GM19372 (cell line): ENCODE measurements at regions not wholly inside any gene's neighbourhood (a gene's known extent, or its start where the extent isn't known, plus 50 kb on each side); places are given as distances from the start of the nearest gene placed in this dataset.

Experiments
- ATAC-seq: cut with Tn5 transposase; IDR thresholded peaks from one replicate; pipeline ENCODE4 v1.9.1; 2021; ENCODE audit warnings: mild to moderate bottlenecking, low read depth, moderate library complexity; ENCODE audit not compliant: unreplicated experiment

GRCh38 chr5:174326372-174326771 is 280.9 kb downstream of the NSG2 start:
- ATAC-seq = no peak

- ATAC-seq = no peak
Measured at GRCh38 chr5:174327317-174327864, 281.9 kb downstream of the NSG2 start.

- ATAC-seq = no peak
Measured at GRCh38 chr5:174327896-174328295, 282.4 kb downstream of the NSG2 start.

GRCh38 chr5:174328631-174329299 is 283.3 kb downstream of the NSG2 start:
- ATAC-seq = no peak

- ATAC-seq = no peak
Measured at GRCh38 chr5:174329738-174330137, 284.2 kb downstream of the NSG2 start.

- ATAC-seq = no peak
Measured at GRCh38 chr5:174335682-174336364, 290.3 kb downstream of the NSG2 start.

- no peak for ATAC-seq
Measured at GRCh38 chr5:174336479-174336878, 291.0 kb downstream of the NSG2 start.

GRCh38 chr5:174337276-174338184 is 292.0 kb downstream of the NSG2 start:
- ATAC-seq = no peak

- ATAC-seq = no peak
Measured at GRCh38 chr5:174338185-174339010, 292.9 kb downstream of the NSG2 start.

GRCh38 chr5:174339130-174339529 is 293.6 kb downstream of the NSG2 start:
- ATAC-seq = no peak

GRCh38 chr5:174340226-174340625 is 294.7 kb downstream of the NSG2 start:
- no peak for ATAC-seq

GRCh38 chr5:174342696-174343095 is 297.2 kb downstream of the NSG2 start:
- no peak for ATAC-seq

- ATAC-seq = no peak
Measured at GRCh38 chr5:174343826-174344225, 298.3 kb downstream of the NSG2 start.

- ATAC-seq = no peak
Measured at GRCh38 chr5:174344335-174344734, 298.8 kb downstream of the NSG2 start.

- no peak for ATAC-seq
Measured at GRCh38 chr5:174347183-174347582, 301.7 kb downstream of the NSG2 start.

- ATAC-seq = no peak
Measured at GRCh38 chr5:174348311-174348981, 302.9 kb downstream of the NSG2 start.

- ATAC-seq = no peak
Measured at GRCh38 chr5:174352681-174353080, 307.2 kb downstream of the NSG2 start.

GRCh38 chr5:174354571-174354970 is 309.1 kb downstream of the NSG2 start:
- no peak for ATAC-seq

- ATAC-seq = no peak
Measured at GRCh38 chr5:174355208-174355612, 309.7 kb downstream of the NSG2 start.

GRCh38 chr5:174355995-174356394 is 310.5 kb downstream of the NSG2 start:
- no peak for ATAC-seq
